Kidney (tissue), 13 donors: ENCODE measurements at regions not wholly inside any gene's neighbourhood (a gene's known extent, or its start where the extent isn't known, plus 50 kb on each side); places are given as distances from the start of the nearest gene placed in this dataset.

ENCODE experiments used
- DNase-seq, 5 donors: peaks; one replicate each; pipeline ENCODE4 v3.0.0-alpha.2; 2013 to 2020
- FAIRE-seq: peaks from 2 replicates; lab custom pipeline; 2012; peaks lifted over from hg19 to GRCh38; lab: Jason Lieb, UNC
- H3K27ac ChIP-seq, 2 donors: one replicate each; pipeline ENCODE4 v1.7.0; 2013; ENCODE audit warnings: low read depth in 2 of 2, low read length in 2 of 2, inconsistent platforms in 1 of 2
- H3K27me3 ChIP-seq: one replicate; pipeline ENCODE4 v1.7.1; 2013; ENCODE audit warnings: low read length, inconsistent platforms; ENCODE audit not compliant: control insufficient read depth, insufficient read depth
- H3K36me3 ChIP-seq, 3 donors: one replicate each; pipeline versions ENCODE4 v1.7.0 to v1.7.1; 2013; ENCODE audit warnings: low read length in 3 of 3, control low read depth in 1 of 3, inconsistent platforms in 1 of 3; ENCODE audit not compliant: insufficient read depth in 3 of 3, control insufficient read depth in 2 of 3
- H3K4me1 ChIP-seq, 3 donors: one replicate each; pipeline versions ENCODE4 v1.7.0 to v1.7.1; 2013; ENCODE audit warnings: low read length in 3 of 3, inconsistent platforms in 1 of 3, low read depth in 1 of 3; ENCODE audit not compliant: control insufficient read depth in 2 of 3, insufficient read depth in 2 of 3
- H3K4me3 ChIP-seq, 3 donors: one replicate each; pipeline versions ENCODE4 v1.7.0 to v1.8.1; 2013; ENCODE audit warnings: low read length in 3 of 3, control low read depth in 1 of 3, inconsistent platforms in 1 of 3
- H3K9ac ChIP-seq, 3 donors: one replicate each; pipeline versions ENCODE4 v1.7.0 to v1.7.1; 2013; ENCODE audit warnings: low read length in 3 of 3, control low read depth in 1 of 3, inconsistent platforms in 1 of 3
- H3K9me3 ChIP-seq, 3 donors: one replicate each; pipeline versions ENCODE4 v1.7.0 to v1.7.1; 2013; ENCODE audit warnings: low read length in 3 of 3, control low read depth in 1 of 3, inconsistent platforms in 1 of 3; ENCODE audit not compliant: control insufficient read depth in 2 of 3, insufficient read depth in 1 of 3
- intact Hi-C: fragments of 100-400 bp; cut with DNase I; formaldehyde crosslinking; loops from one replicate; pipeline ENCODE4 v1.11.1; 2022
- TF ChIP-seq, protein P1 (sequence below): IDR thresholded peaks from 3 replicates; pipeline ENCODE4 v1.5.1; 2012; ENCODE audit warnings: mild to moderate bottlenecking, moderate library complexity, borderline replicate concordance; ENCODE audit not compliant: insufficient read depth; ENCODE audit errors: extremely low read depth
- donor health status: control.
- donor health status: control.
- donor health status: control.
- donor health status: control.
- donor health status: control.
- donor health status: DM: yes; HTN: yes; CAD: no.
- donor health status: Normal renal cell carcinoma (clear cell type).

DNA sequence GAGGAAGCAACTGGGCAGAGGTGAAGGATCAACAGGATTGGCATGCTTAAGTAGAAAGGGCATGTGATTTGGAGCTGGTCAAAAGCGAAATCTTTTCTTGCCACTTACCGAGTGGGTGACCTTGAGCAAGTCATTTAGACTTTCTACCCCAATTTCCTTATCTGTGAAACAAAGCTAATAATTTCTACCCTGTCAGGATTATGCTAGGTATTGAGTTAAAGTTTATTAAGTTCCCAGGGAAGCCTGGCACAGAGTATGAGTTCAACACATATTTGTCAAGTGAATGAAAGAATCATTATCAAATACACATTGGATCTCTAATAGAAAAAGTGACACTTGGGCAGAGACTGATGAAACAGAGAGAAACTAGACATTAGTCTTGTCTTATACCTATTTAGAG lies 66.4 kb upstream of the FRMD4B start:
- intact Hi-C loops: no loop called here
- no peak for FAIRE-seq
- H3K27me3 ChIP-seq: no peaks in the 10 kb centered on the region

DNA sequence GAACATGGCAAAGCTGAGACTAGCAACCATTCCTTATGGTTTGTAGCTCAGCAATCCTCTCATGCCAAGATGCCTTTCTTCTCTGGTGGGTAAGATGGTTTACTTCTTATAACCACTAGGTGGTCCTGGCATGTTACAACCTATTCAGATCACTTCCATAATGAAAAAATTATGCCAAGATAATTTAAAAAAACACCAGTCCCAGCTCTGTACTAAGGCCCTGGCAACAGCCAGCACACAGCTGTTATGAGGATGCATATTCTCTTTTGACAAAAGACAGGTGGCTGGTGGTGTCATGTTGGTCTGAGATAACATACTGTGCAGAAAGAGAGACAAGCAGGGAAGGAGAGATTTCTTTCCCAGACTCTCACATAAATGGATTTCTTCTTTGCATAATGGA lies 65.7 kb upstream of the FRMD4B start:
- Histone ChIP-seq H3K36me3 (no peaks in the 10 kb centered on the region), H3K4me3 (no peak overlapping the region), H3K4me1 (no peaks in the 10 kb centered on the region), H3K9ac (no peak overlapping the region), H3K9me3 (no peaks in the 10 kb centered on the region), H3K27ac (no peak overlapping the region), H3K27me3 (no peaks in the 10 kb centered on the region)
- TF ChIP-seq, protein P1, sequence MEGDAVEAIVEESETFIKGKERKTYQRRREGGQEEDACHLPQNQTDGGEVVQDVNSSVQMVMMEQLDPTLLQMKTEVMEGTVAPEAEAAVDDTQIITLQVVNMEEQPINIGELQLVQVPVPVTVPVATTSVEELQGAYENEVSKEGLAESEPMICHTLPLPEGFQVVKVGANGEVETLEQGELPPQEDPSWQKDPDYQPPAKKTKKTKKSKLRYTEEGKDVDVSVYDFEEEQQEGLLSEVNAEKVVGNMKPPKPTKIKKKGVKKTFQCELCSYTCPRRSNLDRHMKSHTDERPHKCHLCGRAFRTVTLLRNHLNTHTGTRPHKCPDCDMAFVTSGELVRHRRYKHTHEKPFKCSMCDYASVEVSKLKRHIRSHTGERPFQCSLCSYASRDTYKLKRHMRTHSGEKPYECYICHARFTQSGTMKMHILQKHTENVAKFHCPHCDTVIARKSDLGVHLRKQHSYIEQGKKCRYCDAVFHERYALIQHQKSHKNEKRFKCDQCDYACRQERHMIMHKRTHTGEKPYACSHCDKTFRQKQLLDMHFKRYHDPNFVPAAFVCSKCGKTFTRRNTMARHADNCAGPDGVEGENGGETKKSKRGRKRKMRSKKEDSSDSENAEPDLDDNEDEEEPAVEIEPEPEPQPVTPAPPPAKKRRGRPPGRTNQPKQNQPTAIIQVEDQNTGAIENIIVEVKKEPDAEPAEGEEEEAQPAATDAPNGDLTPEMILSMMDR: no peak
- DNase-seq (peak in 1 of 5 donors; percentile 15), FAIRE-seq (no peak)
- intact Hi-C loops: no loop called here

More for the DNA sequence above, 66.4 kb upstream of the FRMD4B start:
- Histone ChIP-seq H3K4me3 (no peak overlapping the region), H3K36me3 (no peaks in the 10 kb centered on the region), H3K9ac (no peak overlapping the region), H3K4me1 (no peaks in the 10 kb centered on the region), H3K27ac (no peak overlapping the region), H3K9me3 (no peaks in the 10 kb centered on the region)
- TF ChIP-seq, protein P1: no peak
- DNase-seq: no peak

DNA sequence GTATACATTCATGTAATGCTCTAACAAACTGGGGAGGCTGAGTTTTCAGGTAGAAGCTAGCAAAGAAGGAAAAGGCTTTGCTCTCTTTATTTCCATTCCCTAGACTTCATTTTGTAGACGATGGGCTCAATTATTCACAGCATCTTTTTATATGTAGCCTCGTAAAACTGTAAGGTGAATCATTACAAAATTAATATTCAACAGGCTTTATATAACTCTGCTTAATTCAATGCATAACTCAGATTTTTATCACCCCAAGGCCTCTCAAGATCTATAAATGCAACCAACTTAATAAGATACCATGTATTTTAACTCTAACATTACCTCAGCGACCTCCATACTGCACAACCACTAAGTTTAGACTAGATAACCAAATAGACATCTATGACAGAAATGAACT lies 63.0 kb upstream of the FRMD4B start:
- FAIRE-seq (no peak), DNase-seq (no peak)
- intact Hi-C loops: no loop called here

More for the DNA sequence above, 63.0 kb upstream of the FRMD4B start:
- Histone ChIP-seq H3K27me3 (no peaks in the 10 kb centered on the region), H3K9ac (no peak overlapping the region), H3K27ac (no peak overlapping the region), H3K9me3 (no peaks in the 10 kb centered on the region), H3K4me3 (no peak overlapping the region), H3K36me3 (no peaks in the 10 kb centered on the region), H3K4me1 (no peaks in the 10 kb centered on the region)
- TF ChIP-seq, protein P1: no peak
